Epithelial cell of esophagus (primary cell): ENCODE measurements at regions not wholly inside any gene's neighbourhood (a gene's known extent, or its start where the extent isn't known, plus 50 kb on each side); places are given as distances from the start of the nearest gene placed in this dataset.
A peak's percentile ranks its signal among the peaks of the same experiment; 100 is the strongest.

Source experiments
- DNase-seq: peaks from one replicate; pipeline ENCODE4 v3.0.0; 2010; ENCODE audit warnings: low read depth
- H3K4me3 ChIP-seq: 2 replicates; pipeline ENCODE4 v1.5.1; 2011; ENCODE audit warnings: mild to moderate bottlenecking, low read length, control low read depth
- TF ChIP-seq, protein P1 (sequence below): IDR thresholded peaks from 2 replicates; pipeline ENCODE4 v1.5.1; 2011; ENCODE audit warnings: low read depth, mild to moderate bottlenecking, low read length, control low read depth, inconsistent platforms; ENCODE audit not compliant: insufficient read depth; ENCODE audit errors: missing control alignments

DNA sequence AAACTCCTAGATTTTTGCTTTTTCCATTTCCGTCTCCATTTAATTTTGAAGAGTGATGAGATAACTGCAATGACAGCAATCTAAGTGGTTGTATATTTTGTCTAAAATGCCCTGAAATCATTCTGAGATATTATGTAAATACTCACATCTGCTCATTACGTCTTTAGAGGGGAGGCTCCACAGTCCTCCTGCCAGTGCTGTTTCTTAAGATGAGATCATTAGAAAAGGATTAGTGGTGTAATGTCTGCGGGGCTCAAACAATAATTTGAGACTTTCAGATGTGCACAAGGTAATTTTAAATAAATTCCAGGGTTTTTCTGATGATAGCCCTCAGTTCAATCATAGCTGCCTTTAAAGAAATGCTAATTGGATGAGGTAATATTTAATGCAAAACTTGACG is 437.9 kb downstream of the FOXO1 start:
- no peak overlapping the region for H3K4me3 ChIP-seq
- no peak for DNase-seq
- TF ChIP-seq, protein P1, sequence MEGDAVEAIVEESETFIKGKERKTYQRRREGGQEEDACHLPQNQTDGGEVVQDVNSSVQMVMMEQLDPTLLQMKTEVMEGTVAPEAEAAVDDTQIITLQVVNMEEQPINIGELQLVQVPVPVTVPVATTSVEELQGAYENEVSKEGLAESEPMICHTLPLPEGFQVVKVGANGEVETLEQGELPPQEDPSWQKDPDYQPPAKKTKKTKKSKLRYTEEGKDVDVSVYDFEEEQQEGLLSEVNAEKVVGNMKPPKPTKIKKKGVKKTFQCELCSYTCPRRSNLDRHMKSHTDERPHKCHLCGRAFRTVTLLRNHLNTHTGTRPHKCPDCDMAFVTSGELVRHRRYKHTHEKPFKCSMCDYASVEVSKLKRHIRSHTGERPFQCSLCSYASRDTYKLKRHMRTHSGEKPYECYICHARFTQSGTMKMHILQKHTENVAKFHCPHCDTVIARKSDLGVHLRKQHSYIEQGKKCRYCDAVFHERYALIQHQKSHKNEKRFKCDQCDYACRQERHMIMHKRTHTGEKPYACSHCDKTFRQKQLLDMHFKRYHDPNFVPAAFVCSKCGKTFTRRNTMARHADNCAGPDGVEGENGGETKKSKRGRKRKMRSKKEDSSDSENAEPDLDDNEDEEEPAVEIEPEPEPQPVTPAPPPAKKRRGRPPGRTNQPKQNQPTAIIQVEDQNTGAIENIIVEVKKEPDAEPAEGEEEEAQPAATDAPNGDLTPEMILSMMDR, result no peak

DNA sequence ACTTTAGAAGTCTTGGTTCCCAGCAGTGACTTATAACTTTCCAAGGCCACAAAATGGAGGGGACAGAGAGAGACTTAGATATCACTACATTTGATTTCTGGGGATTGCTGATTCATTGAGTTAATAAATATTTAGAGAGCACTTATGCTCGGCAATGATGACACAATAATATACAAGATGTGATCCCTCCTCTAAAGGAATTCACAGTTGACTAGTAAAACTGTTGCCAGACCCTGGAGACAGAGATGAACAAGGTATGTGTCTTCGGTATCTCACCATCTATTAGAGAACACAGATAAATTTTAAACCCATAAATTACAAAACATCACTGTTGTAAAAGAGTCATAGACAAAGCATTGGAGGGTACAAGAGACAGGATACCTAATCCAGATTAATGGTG is 437.5 kb downstream of the FOXO1 start:
- TF ChIP-seq, protein P1, result no peak
- H3K4me3 ChIP-seq, result no peak overlapping the region
- no peak for DNase-seq

DNA sequence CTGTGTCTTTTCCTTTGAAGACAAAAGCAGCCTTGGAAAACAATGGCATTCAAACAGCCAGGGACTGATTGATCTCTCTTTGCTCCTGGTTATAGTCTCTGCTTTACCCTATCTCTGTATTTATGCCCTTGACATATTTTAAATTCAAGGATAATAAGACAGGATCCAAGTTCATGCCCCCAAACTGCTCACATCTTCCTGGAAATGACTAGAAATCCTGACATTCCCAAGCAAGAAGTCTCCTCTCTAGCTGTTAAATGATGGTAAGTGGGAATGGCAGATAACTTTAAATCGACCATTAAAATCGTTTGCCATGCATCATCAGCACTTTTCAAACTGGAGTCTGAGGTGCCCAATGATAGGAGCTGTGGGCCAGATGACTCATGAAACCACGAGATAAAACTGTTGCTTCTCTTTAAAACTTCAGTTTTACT is 435.6 kb downstream of the FOXO1 start:
- TF ChIP-seq, protein P1, result no peak
- DNase-seq, result no peak

DNA sequence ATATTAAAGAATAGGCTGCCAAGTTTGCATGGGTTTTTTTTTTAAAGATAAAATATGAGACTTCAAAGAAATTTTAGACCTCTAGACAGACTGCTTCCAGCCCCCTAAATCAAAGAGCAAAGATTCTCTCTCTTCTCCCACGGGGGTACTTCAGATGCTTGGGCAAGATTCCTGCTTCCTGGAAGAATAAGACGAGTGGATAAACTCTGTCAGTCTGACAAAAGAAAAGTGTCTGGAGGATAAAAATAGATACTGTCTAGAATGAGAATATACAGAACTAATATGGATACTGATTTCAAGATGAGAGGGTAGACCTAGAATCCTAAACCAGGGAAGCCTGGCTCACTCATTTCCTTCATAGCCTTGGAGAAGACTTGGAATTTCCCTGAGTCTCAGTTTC is 435.1 kb downstream of the FOXO1 start:
- DNase-seq, result no peak
- no peak overlapping the region for H3K4me3 ChIP-seq
- TF ChIP-seq, protein P1, result no peak

More for the DNA sequence above, 435.6 kb downstream of the FOXO1 start:
- no peak overlapping the region for H3K4me3 ChIP-seq

DNA sequence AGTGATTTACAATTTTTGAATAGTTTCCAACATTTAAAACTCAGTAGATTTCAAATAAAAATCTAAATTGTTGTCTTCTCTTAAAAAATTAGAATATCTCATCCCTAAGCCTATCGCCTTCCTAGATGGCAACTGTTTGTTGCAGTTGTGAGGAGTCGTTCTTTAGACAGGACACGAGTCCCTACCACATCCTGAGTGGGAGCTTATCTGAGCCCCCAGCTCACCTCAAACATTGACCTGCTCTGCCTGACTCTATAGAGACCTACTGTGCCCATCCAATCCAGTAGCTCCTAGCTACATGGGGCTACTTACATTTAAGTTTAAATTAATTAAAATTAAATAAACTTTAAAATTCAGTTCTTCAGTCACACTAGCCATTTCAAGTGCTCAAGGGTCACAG is 434.7 kb downstream of the FOXO1 start:
- TF ChIP-seq, protein P1, result no peak
- no peak overlapping the region for H3K4me3 ChIP-seq
- no peak for DNase-seq

DNA sequence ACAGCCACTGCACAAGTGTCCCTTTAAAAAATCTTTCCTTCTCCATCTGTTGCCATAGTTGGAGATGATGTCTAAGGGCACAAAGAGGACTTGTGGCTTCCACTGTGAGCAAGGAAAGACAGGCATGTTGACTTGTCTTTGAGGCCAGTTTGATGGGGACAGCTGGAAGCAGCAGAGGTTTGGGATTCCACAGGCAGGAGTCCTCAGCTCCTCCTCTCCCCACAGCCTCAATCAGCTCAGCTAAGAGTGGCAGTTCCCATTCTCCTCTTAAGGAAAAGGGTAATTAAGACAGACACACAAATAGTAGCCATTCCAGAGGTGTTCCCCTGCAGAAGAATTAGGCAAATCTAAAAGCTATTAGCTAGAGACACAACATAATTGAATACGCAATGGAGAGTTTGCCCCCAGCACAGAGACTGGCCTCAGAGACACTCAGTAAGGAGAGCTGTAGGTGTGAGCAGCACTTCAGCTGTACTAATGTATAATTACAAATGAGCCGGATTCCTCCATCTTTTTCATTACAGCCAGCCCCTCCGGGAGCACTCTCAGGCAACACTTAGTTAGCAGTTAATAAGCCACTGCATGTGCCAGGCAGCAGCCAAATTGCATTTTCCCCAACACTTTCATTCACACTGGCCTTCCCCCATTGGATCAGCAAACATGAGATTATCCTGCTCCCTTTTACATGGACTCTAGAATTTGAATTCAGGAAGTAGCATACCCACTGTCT is 434.0 kb downstream of the FOXO1 start:
- no peak for DNase-seq
- TF ChIP-seq, protein P1, result no peak
- no peak overlapping the region for H3K4me3 ChIP-seq

DNA sequence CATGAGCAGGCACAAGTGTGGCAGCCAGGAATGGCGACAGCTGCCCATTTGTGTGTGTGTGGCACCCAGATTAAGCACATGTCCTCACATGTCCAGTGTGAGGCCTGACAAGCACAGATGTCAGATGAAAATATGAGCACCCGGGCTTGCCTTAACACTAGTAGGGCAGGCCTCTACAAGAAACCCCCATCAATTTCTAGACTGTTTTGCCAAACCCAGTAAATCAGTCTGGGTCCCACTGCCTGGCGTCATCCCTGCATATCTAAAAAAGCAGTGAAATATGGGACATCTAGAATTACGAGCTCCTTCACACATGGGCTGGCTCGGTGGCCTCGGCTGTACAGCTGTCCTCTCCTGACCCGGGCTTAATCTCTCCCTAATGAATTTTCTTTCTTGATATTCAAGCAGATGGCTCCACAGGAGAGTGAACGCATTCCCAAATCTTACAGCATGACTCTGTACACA is 432.7 kb downstream of the FOXO1 start:
- TF ChIP-seq, protein P1, result no peak
- no peak overlapping the region for H3K4me3 ChIP-seq
- DNase-seq, result peak; percentile 90
